Ovary (tissue), 7 donors: ENCODE measurements at regions not wholly inside any gene's neighbourhood (a gene's known extent, or its start where the extent isn't known, plus 50 kb on each side); places are given as distances from the start of the nearest gene placed in this dataset.

Experiments
- DNase-seq, 5 donors: peaks; one replicate each; pipeline ENCODE4 v3.0.0-alpha.2; 2019 to 2020
- H3K27ac ChIP-seq, 2 donors: fragments of 200-600 bp; one replicate each; pipeline versions ENCODE4 v1.5.1 to v1.8.0; 2019 to 2022
- H3K27me3 ChIP-seq: fragments of 200-600 bp; one replicate; pipeline ENCODE4 v1.8.0; 2022
- H3K36me3 ChIP-seq: fragments of 200-600 bp; sonication (generic); one replicate; pipeline ENCODE4 v1.5.1; 2019
- H3K4me1 ChIP-seq: one replicate; pipeline ENCODE4 v1.8.1; 2013; ENCODE audit warnings: mild to moderate bottlenecking, moderate library complexity; ENCODE audit not compliant: insufficient read depth
- H3K4me3 ChIP-seq: fragments of 200-600 bp; sonication (generic); one replicate; pipeline ENCODE4 v1.5.1; 2017
- H3K9me3 ChIP-seq, 2 donors: fragments of 200-600 bp in 1 of 2; sonication (generic) in 1 of 2; one replicate each; pipeline versions ENCODE4 v1.5.1 to v1.8.1; 2013 to 2019; ENCODE audit warnings: mild to moderate bottlenecking in 1 of 2, moderate library complexity in 1 of 2
- EP300 ChIP-seq: sonication (generic); formaldehyde crosslinking; IDR thresholded peaks from one replicate; pipeline ENCODE4 v1.6.1; 2017; ENCODE audit warnings: antibody characterized with exemption
- POLR2A ChIP-seq: fragments of 450-650 bp; IDR thresholded peaks from one replicate; pipeline ENCODE4 v1.6.1; 2017; ENCODE audit warnings: antibody characterized with exemption, mild to moderate bottlenecking, moderate library complexity
- WGBS, 3 donors: extraction: QIAGEN DNeasy Blood & Tissue Kit in 1 of 3; methylation state at CpG; one replicate each; pipeline versions ENCODE4 v1.1.5 to v1.1.7; 2013 to 2017; 5-methylcytosine and 5-hydroxymethylcytosine counted together
- intact Hi-C, 4 donors: fragments of 100-400 bp; cut with DNase I; formaldehyde crosslinking; loops; one replicate each; pipeline versions ENCODE4 v1.11.0 to v1.15.1; 2022 to 2023
- TF ChIP-seq, protein P1 (sequence below), 3 donors: fragments of 450-650 bp in 2 of 3; fragments of 200-600 bp in 1 of 3; IDR thresholded peaks; one replicate each; pipeline versions ENCODE4 v1.5.1 to v1.8.0; 2016 to 2022; ENCODE audit warnings: antibody characterized with exemption in 3 of 3, mild to moderate bottlenecking in 1 of 3
- donor health status: DM: no; HTN: no; CAD: no; lungs with moderate emphysema.
- donor health status: DM: no; HTN: no; CAD: no.
- donor health status: Bipolar disorder and iron deficiency.
- donor health status: DM: no; HTN: no; CAD: no.
- donor health status: DM: yes; HTN: yes; CAD: no.

DNA sequence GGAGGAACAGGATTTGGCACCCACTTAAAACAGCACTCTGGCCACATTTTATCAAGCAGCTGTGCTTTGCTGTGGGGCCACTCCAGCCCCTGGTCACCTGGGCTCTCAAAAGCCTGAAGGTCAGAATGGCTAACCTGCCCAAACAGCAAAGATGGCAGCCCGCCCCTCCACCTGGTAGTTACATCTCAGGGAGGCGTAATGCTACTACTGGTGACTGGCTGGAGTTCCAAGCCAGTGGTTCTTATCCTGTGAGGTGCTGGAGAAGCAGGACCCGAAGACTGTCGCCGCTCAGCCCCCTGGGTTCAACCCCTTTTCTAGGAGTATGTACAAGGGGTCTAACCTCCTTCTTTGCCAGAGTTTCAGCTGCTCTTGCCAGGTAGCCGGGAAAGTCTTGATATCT lies 467.4 kb upstream of the FOXG1 start:
- TF ChIP-seq EP300, result no peak
- no peak for TF ChIP-seq POLR2A
- TF ChIP-seq, protein P1, sequence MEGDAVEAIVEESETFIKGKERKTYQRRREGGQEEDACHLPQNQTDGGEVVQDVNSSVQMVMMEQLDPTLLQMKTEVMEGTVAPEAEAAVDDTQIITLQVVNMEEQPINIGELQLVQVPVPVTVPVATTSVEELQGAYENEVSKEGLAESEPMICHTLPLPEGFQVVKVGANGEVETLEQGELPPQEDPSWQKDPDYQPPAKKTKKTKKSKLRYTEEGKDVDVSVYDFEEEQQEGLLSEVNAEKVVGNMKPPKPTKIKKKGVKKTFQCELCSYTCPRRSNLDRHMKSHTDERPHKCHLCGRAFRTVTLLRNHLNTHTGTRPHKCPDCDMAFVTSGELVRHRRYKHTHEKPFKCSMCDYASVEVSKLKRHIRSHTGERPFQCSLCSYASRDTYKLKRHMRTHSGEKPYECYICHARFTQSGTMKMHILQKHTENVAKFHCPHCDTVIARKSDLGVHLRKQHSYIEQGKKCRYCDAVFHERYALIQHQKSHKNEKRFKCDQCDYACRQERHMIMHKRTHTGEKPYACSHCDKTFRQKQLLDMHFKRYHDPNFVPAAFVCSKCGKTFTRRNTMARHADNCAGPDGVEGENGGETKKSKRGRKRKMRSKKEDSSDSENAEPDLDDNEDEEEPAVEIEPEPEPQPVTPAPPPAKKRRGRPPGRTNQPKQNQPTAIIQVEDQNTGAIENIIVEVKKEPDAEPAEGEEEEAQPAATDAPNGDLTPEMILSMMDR (IDR thresholded peaks at IDR 0.05), result no peak
- DNase-seq, result no peak
- intact Hi-C loops, result no loop called here
- WGBS, 3 donors, result 85 to 93% (median 89%) methylated on average over 6 of the region's 6 CpGs
- no peaks in the 10 kb centered on the region for H3K4me1 ChIP-seq
- no peaks in the 10 kb centered on the region for H3K9me3 ChIP-seq
- H3K27ac ChIP-seq, result no peak overlapping the region
- H3K27me3 ChIP-seq, result no peaks in the 10 kb centered on the region
- no peaks in the 10 kb centered on the region for H3K36me3 ChIP-seq
- no peak overlapping the region for H3K4me3 ChIP-seq

DNA sequence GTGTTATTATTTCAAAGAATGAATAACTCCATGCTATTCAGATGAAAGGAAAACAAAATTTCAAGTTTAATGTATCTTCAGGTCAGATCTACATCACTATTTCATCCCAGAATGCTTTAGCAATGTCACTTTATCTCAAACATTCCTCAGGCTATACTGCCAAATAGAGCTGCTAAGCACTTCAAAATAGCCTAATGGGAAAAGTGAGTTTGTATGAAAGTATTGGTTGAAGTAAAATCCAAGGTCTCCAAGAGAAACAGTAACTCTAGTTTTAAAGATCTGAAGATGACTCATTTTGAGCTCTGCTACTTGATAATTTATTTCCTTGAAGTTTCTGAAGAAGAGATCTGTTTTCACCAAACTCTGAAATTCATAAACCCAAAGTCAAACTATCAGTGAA lies 466.2 kb upstream of the FOXG1 start:
- no peak for DNase-seq
- Histone ChIP-seq H3K9me3 (no peaks in the 10 kb centered on the region), H3K27ac (no peak overlapping the region), H3K4me3 (no peak overlapping the region), H3K4me1 (no peaks in the 10 kb centered on the region), H3K36me3 (no peaks in the 10 kb centered on the region), H3K27me3 (no peaks in the 10 kb centered on the region)
- intact Hi-C loops, result no loop called here
- TF ChIP-seq, protein P1 (IDR thresholded peaks at IDR 0.05), result no peak
- no peak for TF ChIP-seq EP300
- TF ChIP-seq POLR2A, result no peak

DNA sequence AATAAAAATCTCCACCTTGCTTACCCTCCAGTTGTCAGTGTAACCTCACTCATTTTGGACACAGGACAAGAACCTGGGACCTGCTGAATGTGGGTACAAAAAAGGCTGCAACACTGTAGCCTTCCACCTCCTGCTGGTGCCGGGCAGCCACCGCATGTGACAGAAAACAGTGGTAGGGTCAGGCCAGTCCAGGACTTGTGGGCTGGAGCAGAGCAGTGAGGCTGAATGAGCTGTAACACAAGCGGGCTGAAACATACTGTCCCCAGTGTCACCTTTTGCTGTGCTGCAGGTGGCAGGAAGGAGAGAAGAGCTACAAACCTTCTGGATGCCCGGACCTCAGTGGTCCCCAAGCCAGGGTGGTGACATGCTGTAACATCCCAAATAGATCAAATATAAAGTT lies 465.4 kb upstream of the FOXG1 start:
- Histone ChIP-seq H3K4me1 (no peaks in the 10 kb centered on the region), H3K27ac (no peak overlapping the region), H3K36me3 (no peaks in the 10 kb centered on the region), H3K9me3 (no peaks in the 10 kb centered on the region), H3K4me3 (no peak overlapping the region), H3K27me3 (no peaks in the 10 kb centered on the region)
- WGBS, 3 donors, result 91 to 97% (median 91%) methylated on average over 4 of the region's 4 CpGs
- intact Hi-C loops, result no loop called here
- TF ChIP-seq POLR2A, result no peak
- TF ChIP-seq, protein P1 (IDR thresholded peaks at IDR 0.05), result no peak
- TF ChIP-seq EP300, result no peak
- DNase-seq, result no peak

DNA sequence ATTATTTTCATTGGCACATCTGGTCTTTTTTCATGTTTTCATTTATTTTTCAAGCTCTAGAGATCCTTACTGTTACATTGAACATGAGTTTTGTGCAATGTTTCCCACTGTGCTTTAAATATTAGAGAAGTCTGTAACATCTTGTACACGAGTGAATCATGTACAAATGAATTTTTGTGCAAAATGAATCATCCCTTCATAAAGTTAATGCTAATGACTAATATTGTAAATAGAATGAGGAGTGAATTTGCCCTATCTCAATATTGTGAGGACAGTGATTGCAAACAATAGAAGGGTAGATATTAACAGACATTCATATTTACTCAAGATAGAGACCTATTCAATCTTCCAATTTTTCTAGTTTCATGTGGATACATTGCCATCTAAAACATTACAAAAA lies 463.3 kb upstream of the FOXG1 start:
- intact Hi-C loops, result no loop called here

More for the DNA sequence above, 463.3 kb upstream of the FOXG1 start:
- no peak for DNase-seq
- TF ChIP-seq EP300 (no peak), POLR2A (no peak)
- TF ChIP-seq, protein P1 (IDR thresholded peaks at IDR 0.05), result no peak
- Histone ChIP-seq H3K9me3 (no peaks in the 10 kb centered on the region), H3K36me3 (no peaks in the 10 kb centered on the region), H3K4me3 (no peak overlapping the region), H3K27ac (no peak overlapping the region), H3K4me1 (no peaks in the 10 kb centered on the region), H3K27me3 (no peaks in the 10 kb centered on the region)
- WGBS, 3 donors, result 39 to 62% (median 59%) methylated on average over 1 of the region's 1 CpG
